ENCODE measurements at regions not wholly inside any gene's neighbourhood (a gene's known extent, or its start where the extent isn't known, plus 50 kb on each side); places are given as distances from the start of the nearest gene placed in this dataset.

- TF ChIP-seq, protein P1, sequence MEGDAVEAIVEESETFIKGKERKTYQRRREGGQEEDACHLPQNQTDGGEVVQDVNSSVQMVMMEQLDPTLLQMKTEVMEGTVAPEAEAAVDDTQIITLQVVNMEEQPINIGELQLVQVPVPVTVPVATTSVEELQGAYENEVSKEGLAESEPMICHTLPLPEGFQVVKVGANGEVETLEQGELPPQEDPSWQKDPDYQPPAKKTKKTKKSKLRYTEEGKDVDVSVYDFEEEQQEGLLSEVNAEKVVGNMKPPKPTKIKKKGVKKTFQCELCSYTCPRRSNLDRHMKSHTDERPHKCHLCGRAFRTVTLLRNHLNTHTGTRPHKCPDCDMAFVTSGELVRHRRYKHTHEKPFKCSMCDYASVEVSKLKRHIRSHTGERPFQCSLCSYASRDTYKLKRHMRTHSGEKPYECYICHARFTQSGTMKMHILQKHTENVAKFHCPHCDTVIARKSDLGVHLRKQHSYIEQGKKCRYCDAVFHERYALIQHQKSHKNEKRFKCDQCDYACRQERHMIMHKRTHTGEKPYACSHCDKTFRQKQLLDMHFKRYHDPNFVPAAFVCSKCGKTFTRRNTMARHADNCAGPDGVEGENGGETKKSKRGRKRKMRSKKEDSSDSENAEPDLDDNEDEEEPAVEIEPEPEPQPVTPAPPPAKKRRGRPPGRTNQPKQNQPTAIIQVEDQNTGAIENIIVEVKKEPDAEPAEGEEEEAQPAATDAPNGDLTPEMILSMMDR (IDR thresholded peaks at IDR 0.05), result no peak
- TF ChIP-seq POLR2A (IDR thresholded peaks at IDR 0.05) (no peak), POLR2AphosphoS5 (IDR thresholded peaks at IDR 0.05) (no peak)
These were observed 73.7 kb downstream of the SPATA31D1 start for GRCh38 chr9:82062245-82062644.

All from breast epithelium (tissue), 3 donors.